ENCODE measurements at regions not wholly inside any gene's neighbourhood (a gene's known extent, or its start where the extent isn't known, plus 50 kb on each side); places are given as distances from the start of the nearest gene placed in this dataset.

- Histone ChIP-seq H3K9ac (no peak overlapping the region), H3K9me3 (replicated peaks in 1 of 11) (no peaks in the 10 kb centered on the region), H3K4me3 (no peak overlapping the region), H3K36me3 (no peaks in the 10 kb centered on the region), H3K27ac (no peak overlapping the region), H3K4me2 (no peak overlapping the region), H3K4me1 (peaks cover 0 to 4% (median 2%) of the 10 kb centered on the region in 10 experiments; a peak in 13 of 20 replicates), H4K20me1 (no peaks in the 10 kb centered on the region), H3K27me3 (no peaks in the 10 kb centered on the region)
- no peak for TF ChIP-seq Cebpa-rat (IDR thresholded peaks at IDR 0.05)
Observed at GRCh38 chr6:148238713-148239112, 103.9 kb upstream of the SASH1 start.

DNA sequence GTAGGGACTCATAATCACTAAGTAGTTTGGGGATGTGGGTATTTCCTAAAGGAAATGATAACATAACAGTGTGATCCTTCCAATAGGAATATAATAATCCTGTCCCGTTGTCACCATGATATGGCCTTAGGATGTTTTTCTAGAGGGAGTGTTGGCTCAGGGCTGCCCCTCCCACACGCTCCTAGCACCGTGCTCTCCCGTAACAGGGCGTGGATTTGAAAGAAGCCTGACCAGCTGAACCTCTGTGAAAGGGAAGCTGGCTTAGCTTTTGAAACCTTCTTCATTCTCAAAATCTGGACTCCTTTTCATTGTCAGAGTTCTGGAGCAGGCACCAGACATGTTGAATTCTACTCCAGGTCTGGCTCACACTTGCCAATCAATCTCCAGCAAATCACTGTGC is 103.4 kb upstream of the SASH1 start:
- Histone ChIP-seq H3K36me3 (no peaks in the 10 kb centered on the region), H3K27ac (no peak overlapping the region), H3K9me3 (replicated peaks in 1 of 11) (no peaks in the 10 kb centered on the region), H3K4me1 (peaks cover 1 to 9% (median 7%) of the 10 kb centered on the region in 10 experiments; a peak in 19 of 20 replicates), H3K4me3 (no peak overlapping the region), H3K27me3 (no peaks in the 10 kb centered on the region), H3K4me2 (no peak overlapping the region), H3K9ac (no peak overlapping the region), H4K20me1 (no peaks in the 10 kb centered on the region)
- no peak for TF ChIP-seq Cebpa-rat (IDR thresholded peaks at IDR 0.05)

DNA sequence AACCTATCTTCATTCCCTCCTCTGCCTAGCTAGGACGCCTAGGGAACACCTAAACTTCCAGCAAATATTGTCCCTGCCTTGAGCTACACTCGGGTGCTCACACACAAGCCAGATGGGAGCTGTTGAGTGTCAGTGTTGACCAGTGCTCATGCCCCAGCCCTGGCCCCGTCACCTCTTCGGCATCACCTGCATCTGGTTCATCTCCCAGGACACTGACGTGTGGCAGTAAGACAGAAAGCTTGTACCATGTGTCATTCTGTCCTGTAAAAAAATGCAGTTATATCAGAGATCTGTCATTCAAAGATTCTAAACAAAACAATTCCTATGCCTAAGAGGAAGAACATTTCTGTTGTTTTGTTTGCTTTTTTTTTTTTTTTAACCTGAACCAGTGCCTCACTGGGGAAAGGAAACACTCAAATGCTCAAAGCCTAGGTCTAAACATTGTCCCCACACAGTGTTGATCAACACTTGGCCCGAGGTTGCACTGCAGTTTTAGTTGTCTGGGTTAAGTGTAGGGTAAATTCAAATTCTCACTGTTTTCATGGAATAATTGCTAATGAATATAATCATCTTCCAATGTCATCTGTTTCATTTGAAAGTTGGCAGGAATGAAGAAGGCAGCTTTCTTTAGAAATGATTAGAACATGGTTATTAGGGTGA is 102.7 kb upstream of the SASH1 start:
- TF ChIP-seq Cebpa-rat (IDR thresholded peaks at IDR 0.05), result no peak
- Histone ChIP-seq H4K20me1 (no peaks in the 10 kb centered on the region), H3K4me2 (no peak overlapping the region), H3K4me1 (peaks cover 8 to 16% (median 14%) of the 10 kb centered on the region in 10 experiments), H3K9ac (no peak overlapping the region), H3K36me3 (no peaks in the 10 kb centered on the region), H3K27me3 (no peaks in the 10 kb centered on the region), H3K27ac (no peak overlapping the region), H3K9me3 (replicated peaks in 1 of 11) (no peaks in the 10 kb centered on the region), H3K4me3 (no peak overlapping the region)

GRCh38 chr6:148240461-148240840 is 102.2 kb upstream of the SASH1 start:
- Histone ChIP-seq H3K27ac (no peak overlapping the region), H3K4me2 (no peak overlapping the region), H4K20me1 (no peaks in the 10 kb centered on the region), H3K36me3 (no peaks in the 10 kb centered on the region), H3K9ac (no peak overlapping the region), H3K4me3 (no peak overlapping the region), H3K9me3 (replicated peaks in 1 of 11) (no peaks in the 10 kb centered on the region), H3K4me1 (peaks cover 14 to 21% (median 19%) of the 10 kb centered on the region in 10 experiments), H3K27me3 (no peaks in the 10 kb centered on the region)
- TF ChIP-seq Cebpa-rat (IDR thresholded peaks at IDR 0.05), result no peak

DNA sequence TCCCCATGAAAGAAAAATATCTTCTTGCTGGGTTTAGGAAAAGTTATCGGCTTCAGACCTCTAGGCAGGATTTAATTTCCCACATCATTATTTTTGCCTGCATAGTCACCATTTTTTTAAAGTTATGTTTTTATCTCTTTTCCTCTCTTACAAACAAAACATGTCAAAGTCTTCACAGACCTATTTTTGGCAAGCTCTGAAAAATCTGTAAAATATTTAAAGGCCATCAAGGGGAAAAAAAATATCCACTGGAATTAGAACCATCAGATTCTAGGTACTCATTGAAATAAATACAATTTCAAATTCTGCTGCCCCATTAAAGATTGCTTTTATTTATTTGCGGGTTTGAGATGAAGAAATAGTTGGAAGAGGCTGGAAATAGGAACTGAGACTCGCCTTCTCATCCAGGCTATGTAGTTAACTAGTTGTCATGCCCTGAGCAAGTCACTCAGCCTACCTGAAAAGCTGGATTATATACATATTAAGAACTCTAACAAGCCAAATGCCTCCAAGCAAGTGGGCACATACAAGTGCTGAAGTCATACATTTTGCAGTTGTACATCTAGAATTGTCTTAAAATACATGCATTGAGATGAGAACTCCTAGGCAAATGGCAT is 101.7 kb upstream of the SASH1 start:
- TF ChIP-seq Cebpa-rat (IDR thresholded peaks at IDR 0.05), result no peak
- Histone ChIP-seq H3K4me1 (peaks cover 14 to 27% (median 25%) of the 10 kb centered on the region in 10 experiments), H3K4me3 (no peak overlapping the region), H3K27ac (no peak overlapping the region), H3K27me3 (no peaks in the 10 kb centered on the region), H3K36me3 (no peaks in the 10 kb centered on the region), H3K4me2 (no peak overlapping the region), H3K9me3 (replicated peaks in 1 of 11) (no peaks in the 10 kb centered on the region), H3K9ac (no peak overlapping the region), H4K20me1 (no peaks in the 10 kb centered on the region)

DNA sequence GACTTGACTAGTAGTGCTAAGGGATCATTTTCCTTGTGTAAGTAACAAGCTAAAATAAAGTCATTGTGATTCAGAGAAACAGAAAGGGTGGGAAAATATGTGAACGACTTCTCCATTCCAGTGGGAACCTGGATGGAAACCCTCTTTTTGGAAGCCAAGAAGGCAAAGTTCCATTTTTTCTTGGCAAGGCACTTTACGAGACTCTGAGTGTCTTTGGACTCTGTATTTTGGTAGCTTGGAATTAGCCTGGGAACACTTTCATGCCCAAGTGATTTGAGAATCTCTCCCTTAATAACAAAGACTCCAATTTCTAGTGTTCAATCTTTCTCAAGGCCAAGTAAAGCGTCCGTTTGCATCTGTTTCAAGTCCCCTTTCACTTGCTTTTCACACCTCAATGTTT is 100.5 kb upstream of the SASH1 start:
- Histone ChIP-seq H3K36me3 (no peaks in the 10 kb centered on the region), H3K9me3 (replicated peaks in 1 of 11) (no peaks in the 10 kb centered on the region), H3K4me2 (no peak overlapping the region), H3K27ac (no peak overlapping the region), H3K9ac (no peak overlapping the region), H3K4me1 (peaks cover 14 to 37% (median 26%) of the 10 kb centered on the region in 10 experiments), H3K4me3 (no peak overlapping the region), H3K27me3 (peaks cover 0 to 4% (median 0%) of the 10 kb centered on the region in 11 experiments; a peak in 1 of 22 replicates), H4K20me1 (no peaks in the 10 kb centered on the region)
- no peak for TF ChIP-seq Cebpa-rat (IDR thresholded peaks at IDR 0.05)

DNA sequence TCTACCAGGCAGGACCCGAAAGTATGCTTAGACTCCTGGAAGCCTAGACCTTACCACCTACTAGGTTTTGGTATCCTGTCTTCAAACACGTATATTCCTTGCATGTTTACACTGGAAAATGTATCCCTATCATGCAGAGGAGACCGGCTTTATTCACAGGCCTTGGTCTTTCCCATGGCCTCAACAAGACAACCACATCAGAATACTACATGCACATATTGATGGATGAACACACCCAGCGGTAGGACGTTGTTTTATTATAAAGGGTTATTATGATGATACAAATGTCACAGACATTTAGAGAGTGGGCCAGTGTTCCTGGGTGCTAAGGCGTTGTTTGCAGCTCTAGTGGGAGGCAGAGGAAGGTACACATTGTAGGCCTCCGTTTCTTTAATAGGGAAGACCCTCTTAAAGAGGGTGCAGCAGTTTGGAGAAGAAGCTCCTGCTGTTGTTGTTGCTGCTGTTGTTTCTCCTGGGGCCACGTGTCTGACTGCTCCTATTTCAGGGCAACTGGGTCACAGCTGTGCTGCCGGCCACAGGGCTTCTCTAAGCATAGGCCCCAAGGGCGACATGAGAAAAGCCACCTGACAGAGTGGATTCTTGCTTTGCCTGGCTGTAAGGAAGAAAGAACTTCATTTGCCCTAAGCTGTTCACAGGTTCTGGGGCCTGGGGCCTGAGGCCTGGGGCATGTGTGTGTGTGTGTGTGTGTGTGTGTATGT is 98.3 kb upstream of the SASH1 start:
- peaks cover 14 to 59% (median 42%) of the 10 kb centered on the region in 10 experiments for H3K4me1 ChIP-seq
- H3K36me3 ChIP-seq, result no peaks in the 10 kb centered on the region
- no peak for TF ChIP-seq Cebpa-rat (IDR thresholded peaks at IDR 0.05)
- peak overlapping the region; percentile 40 to 87 (median 71) for H3K4me2 ChIP-seq
- H4K20me1 ChIP-seq, result no peaks in the 10 kb centered on the region; a peak in 1 of 22 replicates
- no peaks in the 10 kb centered on the region for H3K9me3 ChIP-seq (replicated peaks in 1 of 11)
- peaks cover 0 to 21% (median 3%) of the 10 kb centered on the region in 11 experiments; a peak in 8 of 22 replicates for H3K27me3 ChIP-seq
- no peak overlapping the region for H3K27ac ChIP-seq
- no peak overlapping the region for H3K9ac ChIP-seq
- no peak overlapping the region for H3K4me3 ChIP-seq

GRCh38 chr6:148247386-148248063 is 95.1 kb upstream of the SASH1 start:
- Histone ChIP-seq H3K36me3 (no peaks in the 10 kb centered on the region), H3K4me1 (peaks cover 25 to 77% (median 44%) of the 10 kb centered on the region in 10 experiments), H3K9ac (no peak overlapping the region), H3K27me3 (peaks cover 0 to 25% (median 4%) of the 10 kb centered on the region in 11 experiments; a peak in 9 of 22 replicates), H3K9me3 (replicated peaks in 1 of 11) (no peaks in the 10 kb centered on the region), H3K4me3 (no peak overlapping the region), H4K20me1 (peaks cover 0 to 4% (median 0%) of the 10 kb centered on the region in 11 experiments; a peak in 2 of 22 replicates), H3K4me2 (peak overlapping the region in 8 of 11 experiments; percentile 39 to 92 (median 72); a peak in 15 of 22 replicates), H3K27ac (no peak overlapping the region)
- TF ChIP-seq Cebpa-rat (IDR thresholded peaks at IDR 0.05), result no peak

GRCh38 chr6:148249160-148249559 is 93.5 kb upstream of the SASH1 start:
- no peak overlapping the region for H3K9ac ChIP-seq
- TF ChIP-seq Cebpa-rat (IDR thresholded peaks at IDR 0.05), result no peak
- peaks cover 23 to 69% (median 38%) of the 10 kb centered on the region in 10 experiments for H3K4me1 ChIP-seq
- no peaks in the 10 kb centered on the region for H3K9me3 ChIP-seq (replicated peaks in 1 of 11)
- H3K27me3 ChIP-seq, result peaks cover 0 to 28% (median 4%) of the 10 kb centered on the region in 11 experiments; a peak in 10 of 22 replicates
- no peaks in the 10 kb centered on the region for H3K36me3 ChIP-seq
- H3K4me3 ChIP-seq, result no peak overlapping the region
- H3K27ac ChIP-seq, result no peak overlapping the region
- H4K20me1 ChIP-seq, result peaks cover 0 to 4% (median 0%) of the 10 kb centered on the region in 11 experiments; a peak in 2 of 22 replicates
- H3K4me2 ChIP-seq, result peak overlapping the region in 4 of 11 experiments; percentile 8 to 92 (median 84); a peak in 5 of 22 replicates

Data from BLaER1 treated with 17β-estradiol and CSF1 and Interleukin-3, amounts not matched to agents 10 nM and 100 nM (cell line).